Coronary artery (tissue), 2 donors: ENCODE measurements at regions not wholly inside any gene's neighbourhood (a gene's known extent, or its start where the extent isn't known, plus 50 kb on each side); places are given as distances from the start of the nearest gene placed in this dataset.

Experiments used
- DNase-seq: peaks from one replicate; pipeline ENCODE4 v3.0.0-alpha.2; 2017; ENCODE audit warnings: low spot score
- H3K27ac ChIP-seq, 2 donors: fragments of 200-600 bp; sonication (generic); one replicate each; pipeline ENCODE4 v1.5.1; 2016 to 2019
- H3K4me3 ChIP-seq: fragments of 200-600 bp; sonication (generic); 2 replicates; pipeline ENCODE4 v1.5.1; 2016; ENCODE audit warnings: mild to moderate bottlenecking, moderate library complexity
- CTCF ChIP-seq: fragments of 200-600 bp; sonication (generic); IDR thresholded peaks from one replicate; pipeline ENCODE4 v1.5.1; 2019; ENCODE audit warnings: antibody characterized with exemption

GRCh38 chr9:1151691-1152090, 101.5 kb downstream of the DMRT2 start:
- Histone ChIP-seq H3K27ac (no peak overlapping the region), H3K4me3 (no peak overlapping the region)
- TF ChIP-seq CTCF, result no peak
- no peak for DNase-seq

GRCh38 chr9:1152171-1152570, 102.0 kb downstream of the DMRT2 start:
- no peak for TF ChIP-seq CTCF
- no peak overlapping the region for H3K4me3 ChIP-seq
- DNase-seq, result no peak
- no peak overlapping the region for H3K27ac ChIP-seq

- Histone ChIP-seq H3K4me3 (no peak overlapping the region), H3K27ac (no peak overlapping the region)
- no peak for TF ChIP-seq CTCF
- no peak for DNase-seq
These were observed 104.6 kb downstream of the DMRT2 start for GRCh38 chr9:1154739-1155138.

- no peak for DNase-seq
- H3K4me3 ChIP-seq, result no peak overlapping the region
These were observed 105.4 kb downstream of the DMRT2 start for GRCh38 chr9:1155602-1156001.

GRCh38 chr9:1156794-1157550, 106.8 kb downstream of the DMRT2 start:
- no peak overlapping the region for H3K27ac ChIP-seq
- DNase-seq, result no peak
- TF ChIP-seq CTCF, result no peak
- no peak overlapping the region for H3K4me3 ChIP-seq

More at GRCh38 chr9:1155602-1156001, 105.4 kb downstream of the DMRT2 start:
- no peak overlapping the region for H3K27ac ChIP-seq
- TF ChIP-seq CTCF, result no peak

GRCh38 chr9:1157836-1158235, 107.7 kb downstream of the DMRT2 start:
- Histone ChIP-seq H3K4me3 (no peak overlapping the region), H3K27ac (no peak overlapping the region)
- no peak for DNase-seq
- TF ChIP-seq CTCF, result no peak

- TF ChIP-seq CTCF, result no peak
- DNase-seq, result no peak
- Histone ChIP-seq H3K27ac (no peak overlapping the region), H3K4me3 (no peak overlapping the region)
These were observed 120.8 kb downstream of the DMRT2 start for GRCh38 chr9:1170918-1171317.
